GM23338 (cell line): ENCODE measurements at regions not wholly inside any gene's neighbourhood (a gene's known extent, or its start where the extent isn't known, plus 50 kb on each side); places are given as distances from the start of the nearest gene placed in this dataset.

Experiments used
- ATAC-seq: fragments of 200-7000 bp; cut with Tn5 transposase; 3 replicates; pipeline ENCODE4 v1.9.1; 2020
- DNase-seq: peaks from one replicate; pipeline ENCODE4 v3.0.0-alpha.2; 2015; ENCODE audit warnings: low spot score
- H2AFZ ChIP-seq: fragments of 200-600 bp; sonication (generic); 2 replicates; pipeline ENCODE4 v1.8.0; 2016; ENCODE audit warnings: antibody characterized with exemption, mild to moderate bottlenecking, moderate library complexity
- H3F3A ChIP-seq: fragments of 200-600 bp; sonication (generic); replicated peaks from 2 replicates; pipeline ENCODE4 v1.8.0; 2017; ENCODE audit warnings: antibody characterized with exemption, mixed run types, low read depth
- H3K27ac ChIP-seq: fragments of 200-600 bp; sonication (generic); 2 replicates; pipeline ENCODE4 v1.6.1; 2016; ENCODE audit warnings: low read depth
- H3K27me3 ChIP-seq: fragments of 200-600 bp; sonication (generic); 2 replicates; pipeline ENCODE4 v1.8.0; 2016; ENCODE audit warnings: mild to moderate bottlenecking, mixed run types, moderate library complexity; ENCODE audit not compliant: insufficient read depth
- H3K36me3 ChIP-seq: fragments of 200-600 bp; sonication (generic); 2 replicates; pipeline ENCODE4 v1.8.0; 2016; ENCODE audit warnings: mild to moderate bottlenecking; ENCODE audit not compliant: insufficient read depth
- H3K4me1 ChIP-seq: fragments of 200-600 bp; sonication (generic); 2 replicates; pipeline ENCODE4 v1.8.0; 2016; ENCODE audit warnings: mild to moderate bottlenecking, moderate library complexity; ENCODE audit not compliant: insufficient read depth
- H3K4me2 ChIP-seq: fragments of 200-600 bp; sonication (generic); 2 replicates; pipeline ENCODE4 v1.7.1; 2017; ENCODE audit warnings: mixed run types
- H3K4me3 ChIP-seq: fragments of 200-600 bp; sonication (generic); 2 replicates; pipeline ENCODE4 v1.6.1; 2016; ENCODE audit warnings: mixed run types
- H3K79me2 ChIP-seq: fragments of 200-600 bp; sonication (generic); replicated peaks from 2 replicates; pipeline ENCODE4 v1.8.0; 2017; ENCODE audit warnings: mild to moderate bottlenecking; ENCODE audit not compliant: insufficient read depth
- H3K9me2 ChIP-seq: fragments of 200-600 bp; sonication (generic); 2 replicates; pipeline ENCODE4 v1.8.0; 2017; ENCODE audit not compliant: insufficient read depth
- H4K20me1 ChIP-seq: fragments of 200-600 bp; sonication (generic); replicated peaks from 2 replicates; pipeline ENCODE4 v1.8.0; 2017; ENCODE audit warnings: mild to moderate bottlenecking; ENCODE audit not compliant: insufficient read depth
- H3K27ac Mint-ChIP-seq: 2 replicates; pipeline ENCODE4 v1.8.0; 2020; ENCODE audit warnings: inconsistent platforms, mild to moderate bottlenecking, moderate library complexity, mixed read lengths
- H3K27me3 Mint-ChIP-seq: 3 replicates; pipeline ENCODE4 v1.8.0; 2022; ENCODE audit warnings: low read depth, mild to moderate bottlenecking, moderate library complexity, mixed read lengths, inconsistent platforms; ENCODE audit not compliant: insufficient read depth, poor library complexity
- H3K36me3 Mint-ChIP-seq: 3 replicates; pipeline ENCODE4 v1.8.0; 2021; ENCODE audit warnings: low read depth, mild to moderate bottlenecking, inconsistent platforms, moderate library complexity, mixed read lengths
- H3K4me1 Mint-ChIP-seq: 3 replicates; pipeline ENCODE4 v1.8.0; 2020; ENCODE audit warnings: mild to moderate bottlenecking, inconsistent platforms, mixed read lengths
- H3K4me3 Mint-ChIP-seq: 3 replicates; pipeline ENCODE4 v1.8.0; 2021; ENCODE audit warnings: moderate library complexity, mild to moderate bottlenecking, inconsistent platforms, mixed read lengths
- H3K9me3 Mint-ChIP-seq: 3 replicates; pipeline ENCODE4 v1.8.0; 2020; ENCODE audit warnings: moderate library complexity, mild to moderate bottlenecking, inconsistent platforms, mixed read lengths
- CREB1 ChIP-seq: fragments of 250-450 bp; sonication (Bioruptor Pico); IDR thresholded peaks from 2 replicates; pipeline ENCODE4 v1.5.0; 2020; ENCODE audit warnings: low read depth, mild to moderate bottlenecking, moderate library complexity
- EZH2phosphoT487 ChIP-seq: fragments of 200-600 bp; sonication (generic); IDR thresholded peaks from one replicate; pipeline ENCODE4 v1.8.1; 2018; ENCODE audit warnings: antibody characterized with exemption; ENCODE audit not compliant: unreplicated experiment
- STAT1 ChIP-seq: IDR thresholded peaks from one replicate; pipeline ENCODE4 v1.6.1; 2016; ENCODE audit warnings: antibody characterized with exemption; ENCODE audit not compliant: unreplicated experiment
- ZNF114 ChIP-seq: fragments of 250-450 bp; sonication (Bioruptor Pico); IDR thresholded peaks from 2 replicates; pipeline ENCODE4 v1.5.0; 2020; ENCODE audit warnings: mild to moderate bottlenecking, moderate library complexity
- ZNF331 ChIP-seq: fragments of 250-450 bp; sonication (Bioruptor Pico); IDR thresholded peaks from 2 replicates; pipeline ENCODE4 v1.5.0; 2020; ENCODE audit warnings: low read depth, mild to moderate bottlenecking, moderate library complexity
- TF ChIP-seq, protein P1 (sequence below): fragments of 250-450 bp; sonication (Bioruptor Pico); IDR thresholded peaks from 2 replicates; pipeline ENCODE4 v1.5.0; 2020; ENCODE audit warnings: mild to moderate bottlenecking, moderate library complexity
- TF ChIP-seq, protein P2 (sequence below): IDR thresholded peaks from one replicate; pipeline ENCODE4 v1.6.1; 2018; ENCODE audit warnings: antibody characterized with exemption; ENCODE audit not compliant: unreplicated experiment

- no peak for ATAC-seq
- no peak for DNase-seq
- TF ChIP-seq, protein P1, sequence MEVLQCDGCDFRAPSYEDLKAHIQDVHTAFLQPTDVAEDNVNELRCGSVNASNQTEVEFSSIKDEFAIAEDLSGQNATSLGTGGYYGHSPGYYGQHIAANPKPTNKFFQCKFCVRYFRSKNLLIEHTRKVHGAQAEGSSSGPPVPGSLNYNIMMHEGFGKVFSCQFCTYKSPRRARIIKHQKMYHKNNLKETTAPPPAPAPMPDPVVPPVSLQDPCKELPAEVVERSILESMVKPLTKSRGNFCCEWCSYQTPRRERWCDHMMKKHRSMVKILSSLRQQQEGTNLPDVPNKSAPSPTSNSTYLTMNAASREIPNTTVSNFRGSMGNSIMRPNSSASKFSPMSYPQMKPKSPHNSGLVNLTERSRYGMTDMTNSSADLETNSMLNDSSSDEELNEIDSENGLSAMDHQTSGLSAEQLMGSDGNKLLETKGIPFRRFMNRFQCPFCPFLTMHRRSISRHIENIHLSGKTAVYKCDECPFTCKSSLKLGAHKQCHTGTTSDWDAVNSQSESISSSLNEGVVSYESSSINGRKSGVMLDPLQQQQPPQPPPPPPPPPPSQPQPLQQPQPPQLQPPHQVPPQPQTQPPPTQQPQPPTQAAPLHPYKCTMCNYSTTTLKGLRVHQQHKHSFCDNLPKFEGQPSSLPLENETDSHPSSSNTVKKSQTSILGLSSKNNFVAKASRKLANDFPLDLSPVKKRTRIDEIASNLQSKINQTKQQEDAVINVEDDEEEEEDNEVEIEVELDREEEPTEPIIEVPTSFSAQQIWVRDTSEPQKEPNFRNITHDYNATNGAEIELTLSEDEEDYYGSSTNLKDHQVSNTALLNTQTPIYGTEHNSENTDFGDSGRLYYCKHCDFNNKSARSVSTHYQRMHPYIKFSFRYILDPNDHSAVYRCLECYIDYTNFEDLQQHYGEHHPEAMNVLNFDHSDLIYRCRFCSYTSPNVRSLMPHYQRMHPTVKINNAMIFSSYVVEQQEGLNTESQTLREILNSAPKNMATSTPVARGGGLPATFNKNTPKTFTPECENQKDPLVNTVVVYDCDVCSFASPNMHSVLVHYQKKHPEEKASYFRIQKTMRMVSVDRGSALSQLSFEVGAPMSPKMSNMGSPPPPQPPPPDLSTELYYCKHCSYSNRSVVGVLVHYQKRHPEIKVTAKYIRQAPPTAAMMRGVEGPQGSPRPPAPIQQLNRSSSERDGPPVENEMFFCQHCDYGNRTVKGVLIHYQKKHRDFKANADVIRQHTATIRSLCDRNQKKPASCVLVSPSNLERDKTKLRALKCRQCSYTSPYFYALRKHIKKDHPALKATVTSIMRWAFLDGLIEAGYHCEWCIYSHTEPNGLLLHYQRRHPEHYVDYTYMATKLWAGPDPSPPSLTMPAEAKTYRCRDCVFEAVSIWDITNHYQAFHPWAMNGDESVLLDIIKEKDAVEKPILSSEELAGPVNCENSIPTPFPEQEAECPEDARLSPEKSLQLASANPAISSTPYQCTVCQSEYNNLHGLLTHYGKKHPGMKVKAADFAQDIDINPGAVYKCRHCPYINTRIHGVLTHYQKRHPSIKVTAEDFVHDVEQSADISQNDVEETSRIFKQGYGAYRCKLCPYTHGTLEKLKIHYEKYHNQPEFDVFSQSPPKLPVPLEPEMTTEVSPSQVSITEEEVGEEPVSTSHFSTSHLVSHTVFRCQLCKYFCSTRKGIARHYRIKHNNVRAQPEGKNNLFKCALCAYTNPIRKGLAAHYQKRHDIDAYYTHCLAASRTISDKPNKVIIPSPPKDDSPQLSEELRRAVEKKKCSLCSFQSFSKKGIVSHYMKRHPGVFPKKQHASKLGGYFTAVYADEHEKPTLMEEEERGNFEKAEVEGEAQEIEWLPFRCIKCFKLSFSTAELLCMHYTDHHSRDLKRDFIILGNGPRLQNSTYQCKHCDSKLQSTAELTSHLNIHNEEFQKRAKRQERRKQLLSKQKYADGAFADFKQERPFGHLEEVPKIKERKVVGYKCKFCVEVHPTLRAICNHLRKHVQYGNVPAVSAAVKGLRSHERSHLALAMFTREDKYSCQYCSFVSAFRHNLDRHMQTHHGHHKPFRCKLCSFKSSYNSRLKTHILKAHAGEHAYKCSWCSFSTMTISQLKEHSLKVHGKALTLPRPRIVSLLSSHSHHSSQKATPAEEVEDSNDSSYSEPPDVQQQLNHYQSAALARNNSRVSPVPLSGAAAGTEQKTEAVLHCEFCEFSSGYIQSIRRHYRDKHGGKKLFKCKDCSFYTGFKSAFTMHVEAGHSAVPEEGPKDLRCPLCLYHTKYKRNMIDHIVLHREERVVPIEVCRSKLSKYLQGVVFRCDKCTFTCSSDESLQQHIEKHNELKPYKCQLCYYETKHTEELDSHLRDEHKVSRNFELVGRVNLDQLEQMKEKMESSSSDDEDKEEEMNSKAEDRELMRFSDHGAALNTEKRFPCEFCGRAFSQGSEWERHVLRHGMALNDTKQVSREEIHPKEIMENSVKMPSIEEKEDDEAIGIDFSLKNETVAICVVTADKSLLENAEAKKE (CRISPR knock-in tag) = no peak
- TF ChIP-seq STAT1 = no peak
- TF ChIP-seq EZH2phosphoT487 = no peak
- TF ChIP-seq, protein P2, sequence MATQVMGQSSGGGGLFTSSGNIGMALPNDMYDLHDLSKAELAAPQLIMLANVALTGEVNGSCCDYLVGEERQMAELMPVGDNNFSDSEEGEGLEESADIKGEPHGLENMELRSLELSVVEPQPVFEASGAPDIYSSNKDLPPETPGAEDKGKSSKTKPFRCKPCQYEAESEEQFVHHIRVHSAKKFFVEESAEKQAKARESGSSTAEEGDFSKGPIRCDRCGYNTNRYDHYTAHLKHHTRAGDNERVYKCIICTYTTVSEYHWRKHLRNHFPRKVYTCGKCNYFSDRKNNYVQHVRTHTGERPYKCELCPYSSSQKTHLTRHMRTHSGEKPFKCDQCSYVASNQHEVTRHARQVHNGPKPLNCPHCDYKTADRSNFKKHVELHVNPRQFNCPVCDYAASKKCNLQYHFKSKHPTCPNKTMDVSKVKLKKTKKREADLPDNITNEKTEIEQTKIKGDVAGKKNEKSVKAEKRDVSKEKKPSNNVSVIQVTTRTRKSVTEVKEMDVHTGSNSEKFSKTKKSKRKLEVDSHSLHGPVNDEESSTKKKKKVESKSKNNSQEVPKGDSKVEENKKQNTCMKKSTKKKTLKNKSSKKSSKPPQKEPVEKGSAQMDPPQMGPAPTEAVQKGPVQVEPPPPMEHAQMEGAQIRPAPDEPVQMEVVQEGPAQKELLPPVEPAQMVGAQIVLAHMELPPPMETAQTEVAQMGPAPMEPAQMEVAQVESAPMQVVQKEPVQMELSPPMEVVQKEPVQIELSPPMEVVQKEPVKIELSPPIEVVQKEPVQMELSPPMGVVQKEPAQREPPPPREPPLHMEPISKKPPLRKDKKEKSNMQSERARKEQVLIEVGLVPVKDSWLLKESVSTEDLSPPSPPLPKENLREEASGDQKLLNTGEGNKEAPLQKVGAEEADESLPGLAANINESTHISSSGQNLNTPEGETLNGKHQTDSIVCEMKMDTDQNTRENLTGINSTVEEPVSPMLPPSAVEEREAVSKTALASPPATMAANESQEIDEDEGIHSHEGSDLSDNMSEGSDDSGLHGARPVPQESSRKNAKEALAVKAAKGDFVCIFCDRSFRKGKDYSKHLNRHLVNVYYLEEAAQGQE = no peak
- no peak for TF ChIP-seq ZNF114 (CRISPR knock-in tag)
- TF ChIP-seq CREB1 (CRISPR knock-in tag) = no peak
- TF ChIP-seq ZNF331 = no peak
- Histone ChIP-seq H3K27ac (no peak overlapping the region), H3K79me2 (no peaks in the 10 kb centered on the region), H3F3A (no peaks in the 10 kb centered on the region), H4K20me1 (no peaks in the 10 kb centered on the region), H3K4me1 (peaks cover 6% of the 10 kb centered on the region), H2AFZ (peak overlapping the region; percentile 85; the same call in 1 of the 2 replicates), H3K9me2 (no peaks in the 10 kb centered on the region), H3K4me3 (no peak overlapping the region), H3K36me3 (no peaks in the 10 kb centered on the region), H3K4me2 (no peak overlapping the region), H3K27me3 (no peaks in the 10 kb centered on the region)
- H3K4me1 Mint-ChIP-seq = peaks cover 11% of the 10 kb centered on the region
- no peaks in the 10 kb centered on the region for H3K9me3 Mint-ChIP-seq
- no peak overlapping the region for H3K4me3 Mint-ChIP-seq
- no peaks in the 10 kb centered on the region for H3K27me3 Mint-ChIP-seq
- no peak overlapping the region for H3K27ac Mint-ChIP-seq
- no peaks in the 10 kb centered on the region for H3K36me3 Mint-ChIP-seq
Observed at GRCh38 chr2:105609746-105610402, 134.8 kb upstream of the NCK2 start.
